ENCODE measurements at regions not wholly inside any gene's neighbourhood (a gene's known extent, or its start where the extent isn't known, plus 50 kb on each side); places are given as distances from the start of the nearest gene placed in this dataset.
"Not testable (repeated sequence)": the region's sequence is repeated elsewhere in the genome, so short reads cannot be mapped to it uniquely, and the experiment has no call there.

DNA sequence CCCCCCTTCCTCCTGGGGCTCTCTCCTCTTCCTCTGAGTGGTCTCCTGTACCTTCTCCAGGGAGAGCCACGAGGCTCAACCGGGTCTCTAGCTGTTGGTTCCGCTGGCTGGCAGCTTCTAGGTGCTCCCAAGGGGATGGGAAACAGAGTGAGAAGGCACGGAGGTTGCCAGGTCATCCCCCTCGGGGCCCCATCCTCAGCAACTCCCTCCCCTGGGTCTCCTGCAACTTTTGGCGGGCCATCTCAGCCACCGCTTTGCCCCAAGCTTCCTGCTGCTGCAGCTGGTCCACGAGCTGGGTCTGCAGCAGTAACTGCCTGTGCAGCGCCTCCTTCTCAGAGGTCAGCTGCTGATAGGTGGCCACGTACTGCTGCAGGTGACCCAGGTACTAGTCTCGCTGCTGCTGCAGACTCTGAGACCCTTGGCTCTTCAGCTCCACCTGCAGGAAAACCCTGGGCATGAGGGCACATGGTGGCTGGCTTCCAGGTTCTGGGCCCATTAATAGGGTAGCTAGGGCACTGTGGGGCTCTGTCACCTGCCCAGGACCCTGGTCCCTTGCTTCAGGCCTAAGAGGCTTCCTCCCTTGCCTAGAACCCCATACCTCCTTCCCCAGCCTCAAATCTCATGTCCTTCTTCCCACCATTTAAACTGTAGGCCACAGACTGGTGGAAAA is 160.4 kb downstream of the TBC1D2B start:
- not testable (repeated sequence) for H3K4me3 Mint-ChIP-seq; DNase-seq (ENCODE audit: low spot score in 2 of 2); H3K36me3 Mint-ChIP-seq; H3K9me3 Mint-ChIP-seq; H3K4me1 Mint-ChIP-seq; ATAC-seq; H3K27ac Mint-ChIP-seq

DNA sequence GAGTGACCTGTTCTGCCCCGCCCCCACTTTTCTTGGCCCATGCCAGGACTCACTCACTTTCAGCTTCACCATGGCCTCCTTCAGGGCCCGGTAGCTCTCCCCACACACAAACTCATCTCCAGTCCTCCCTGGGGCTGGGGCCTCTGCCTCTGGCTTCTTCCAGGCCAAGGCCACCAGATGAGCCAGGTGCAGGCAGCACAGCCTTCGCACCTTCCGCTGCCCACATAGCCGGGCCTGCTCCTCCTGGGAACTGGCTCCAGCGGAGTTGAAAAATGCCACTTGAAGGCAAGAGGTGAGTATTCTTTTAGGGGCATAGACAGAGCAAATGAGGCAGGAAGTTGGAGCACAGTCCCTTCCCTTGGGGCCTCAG is 161.6 kb downstream of the TBC1D2B start:
- H3K9me3 Mint-ChIP-seq; ATAC-seq; H3K4me1 Mint-ChIP-seq; H3K27ac Mint-ChIP-seq; H3K36me3 Mint-ChIP-seq; DNase-seq (ENCODE audit: low spot score in 2 of 2); H3K4me3 Mint-ChIP-seq: not testable (repeated sequence)

DNA sequence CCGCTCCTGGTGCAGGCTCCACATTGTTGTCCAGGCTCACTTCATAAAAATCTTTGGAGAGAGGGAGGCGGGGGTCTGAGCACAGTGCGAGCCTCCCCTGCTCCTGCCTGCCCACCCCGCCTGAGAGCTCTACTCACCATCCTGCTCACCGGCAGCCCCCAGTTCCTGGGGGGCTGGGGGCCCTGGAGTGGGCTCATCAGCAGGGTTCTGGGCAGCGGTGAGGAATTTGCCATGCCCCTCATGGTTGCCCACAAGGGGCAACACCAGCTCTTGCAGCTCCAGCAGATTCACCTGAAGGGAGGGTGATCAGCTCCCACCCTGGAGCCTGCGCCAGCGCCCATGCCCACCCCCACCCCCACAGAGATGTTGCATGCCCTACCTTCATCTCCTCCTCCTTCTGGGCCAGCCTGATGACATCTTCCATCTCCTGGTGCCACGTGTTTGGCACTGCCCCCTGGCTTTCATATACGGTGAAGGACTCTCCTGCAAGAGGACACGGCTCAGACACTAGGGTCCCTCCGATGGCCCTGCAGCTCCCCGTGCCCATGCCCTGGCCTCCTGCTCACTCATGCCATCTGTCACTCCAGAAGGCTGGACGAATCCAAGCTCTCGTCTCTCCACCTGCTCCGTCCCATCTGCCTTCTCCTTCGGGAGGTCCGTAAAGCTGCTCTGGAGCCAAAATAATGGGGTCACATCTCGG is 162.1 kb downstream of the TBC1D2B start:
- no peaks in the 10 kb centered on the region for H3K36me3 Mint-ChIP-seq
- ATAC-seq (no peak), DNase-seq (ENCODE audit: low spot score in 2 of 2) (no peak)
- peaks cover 7% of the 10 kb centered on the region for H3K4me1 Mint-ChIP-seq
- no peak overlapping the region for H3K27ac Mint-ChIP-seq
- no peaks in the 10 kb centered on the region for H3K9me3 Mint-ChIP-seq
- H3K4me3 Mint-ChIP-seq: no peak overlapping the region

DNA sequence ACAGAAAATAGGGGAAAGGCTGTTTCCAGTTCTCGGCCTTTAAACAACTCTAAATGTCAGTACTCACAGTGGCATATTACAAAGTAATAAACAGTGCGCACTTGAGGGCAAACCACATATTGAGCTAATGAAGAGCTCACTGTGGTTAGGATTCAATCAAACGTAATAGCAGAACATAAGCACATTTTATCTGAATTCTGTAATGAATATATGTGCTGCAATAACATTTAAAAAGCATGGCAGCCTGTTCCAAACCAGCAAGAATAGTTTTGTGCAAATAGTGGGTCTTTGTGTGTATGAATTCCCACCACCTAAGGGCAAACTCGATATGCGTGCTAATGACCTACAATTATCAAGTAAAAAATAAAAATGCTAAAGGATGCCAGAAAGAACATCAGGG is 163.0 kb downstream of the TBC1D2B start:
- H3K4me3 Mint-ChIP-seq; ATAC-seq; DNase-seq (ENCODE audit: low spot score in 2 of 2); H3K9me3 Mint-ChIP-seq; H3K36me3 Mint-ChIP-seq; H3K27ac Mint-ChIP-seq: not testable (repeated sequence)
- peaks cover 13% of the 10 kb centered on the region for H3K4me1 Mint-ChIP-seq

DNA sequence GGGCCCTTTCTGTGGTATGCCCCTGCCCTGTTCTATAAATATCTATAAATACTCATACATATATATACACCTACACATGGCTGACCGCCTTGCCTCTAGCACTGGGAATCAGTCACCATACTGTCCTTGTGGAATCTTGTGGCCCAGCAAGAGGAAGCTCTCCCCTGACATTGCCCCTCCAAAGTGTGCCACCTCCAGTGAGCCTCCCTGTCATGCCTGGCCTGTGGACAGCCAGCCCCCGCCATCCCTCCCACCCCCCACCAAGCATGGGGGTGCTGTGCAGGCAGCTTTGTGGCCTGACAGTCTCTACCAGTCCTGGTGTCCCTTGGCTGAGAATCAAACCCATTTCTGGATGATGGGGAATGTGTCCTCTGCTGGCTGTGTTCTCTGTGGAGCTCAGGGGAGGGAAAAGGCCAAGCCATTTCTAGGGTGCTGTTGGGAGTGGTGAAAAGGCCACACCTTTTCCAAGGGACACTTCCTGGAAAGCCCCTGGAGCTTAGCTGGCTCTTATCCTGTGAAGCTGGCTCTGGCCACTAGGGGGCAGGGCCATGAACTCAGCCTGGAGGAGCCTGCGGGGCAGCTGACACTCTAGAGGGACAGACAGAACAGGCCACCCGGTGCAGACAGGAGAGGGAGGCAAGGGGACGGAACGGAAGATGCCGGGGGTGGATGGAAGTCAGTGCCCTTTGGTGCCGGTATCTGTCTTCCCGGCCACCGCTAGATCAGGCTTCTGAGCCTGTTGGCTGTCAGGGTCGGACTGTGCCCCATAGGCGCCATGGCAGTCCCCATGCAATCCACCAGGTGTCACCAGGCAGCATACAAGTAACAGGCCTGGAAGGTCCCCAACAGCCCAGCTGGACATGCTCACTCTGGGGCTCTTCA is 167.2 kb downstream of the TBC1D2B start:
- not testable (repeated sequence) for H3K9me3 Mint-ChIP-seq, H3K27ac Mint-ChIP-seq, H3K36me3 Mint-ChIP-seq
- ATAC-seq (peak; percentile 79), DNase-seq (ENCODE audit: low spot score in 2 of 2) (peak; percentile 66 to 92)
- peak overlapping the region; percentile 67 for H3K4me3 Mint-ChIP-seq
- peaks cover 13% of the 10 kb centered on the region for H3K4me1 Mint-ChIP-seq

DNA sequence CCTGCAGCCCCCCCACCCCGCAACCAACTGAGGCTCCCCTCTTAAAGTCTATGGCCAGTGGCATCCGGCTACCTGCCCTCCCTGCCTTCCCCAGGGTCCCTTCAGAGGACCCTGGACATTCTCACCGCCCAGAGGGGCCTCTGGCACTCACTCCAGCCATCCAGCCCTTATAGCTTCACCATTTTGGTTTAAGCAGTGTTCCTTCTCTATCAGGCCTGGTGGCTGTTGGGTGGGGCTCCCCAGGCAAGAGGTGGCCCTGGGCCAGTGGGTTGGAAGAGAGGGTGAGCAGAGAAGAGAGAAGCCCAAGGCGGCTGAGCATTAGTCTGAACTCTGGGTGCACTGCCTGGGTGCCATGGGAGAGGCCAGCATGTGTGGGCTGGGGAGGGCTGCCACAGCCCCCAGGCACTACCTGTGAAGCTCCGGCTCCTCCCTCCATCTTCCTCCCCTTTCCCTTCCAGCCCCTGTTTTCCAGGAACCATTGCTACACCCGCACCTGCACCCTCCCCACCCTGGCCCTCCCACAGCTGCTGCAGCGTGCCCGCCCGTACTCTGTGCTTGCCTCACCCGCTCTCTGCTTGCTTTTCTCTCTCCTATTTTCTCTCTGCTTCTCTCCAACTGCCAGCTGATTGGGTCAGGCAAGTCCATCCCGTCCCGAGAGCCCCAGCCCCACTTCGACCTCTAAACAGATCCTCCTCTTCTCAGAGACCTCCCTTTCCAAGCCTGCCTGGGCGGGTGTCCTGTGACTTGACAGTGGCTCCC is 168.2 kb downstream of the TBC1D2B start:
- Mint-ChIP-seq H3K9me3 (no peaks in the 10 kb centered on the region), H3K36me3 (no peaks in the 10 kb centered on the region), H3K4me3 (no peak overlapping the region), H3K4me1 (peaks cover 13% of the 10 kb centered on the region), H3K27ac (no peak overlapping the region)
- no peak for ATAC-seq
- no peak for DNase-seq (ENCODE audit: low spot score in 2 of 2)

DNA sequence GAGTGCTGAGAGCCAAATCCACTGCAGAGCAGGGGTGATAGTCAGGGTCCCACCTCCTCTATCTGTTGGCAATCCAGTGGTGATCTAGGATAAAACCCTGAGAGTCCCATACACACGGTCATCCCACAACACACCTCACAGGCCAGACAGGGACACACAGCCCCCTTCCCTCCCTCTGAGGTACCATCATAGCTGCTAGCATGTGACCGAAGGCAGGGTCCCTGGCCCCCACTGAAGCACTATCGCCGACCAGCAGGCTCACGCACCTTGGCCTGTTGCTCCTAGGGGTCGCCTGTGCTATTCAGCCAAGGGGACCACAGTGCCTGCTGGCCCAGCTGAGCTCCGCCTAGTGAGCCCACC is 168.8 kb downstream of the TBC1D2B start:
- not testable (repeated sequence) for H3K36me3 Mint-ChIP-seq; H3K27ac Mint-ChIP-seq; ATAC-seq; DNase-seq (ENCODE audit: low spot score in 2 of 2); H3K9me3 Mint-ChIP-seq; H3K4me3 Mint-ChIP-seq
- peaks cover 13% of the 10 kb centered on the region for H3K4me1 Mint-ChIP-seq

DNA sequence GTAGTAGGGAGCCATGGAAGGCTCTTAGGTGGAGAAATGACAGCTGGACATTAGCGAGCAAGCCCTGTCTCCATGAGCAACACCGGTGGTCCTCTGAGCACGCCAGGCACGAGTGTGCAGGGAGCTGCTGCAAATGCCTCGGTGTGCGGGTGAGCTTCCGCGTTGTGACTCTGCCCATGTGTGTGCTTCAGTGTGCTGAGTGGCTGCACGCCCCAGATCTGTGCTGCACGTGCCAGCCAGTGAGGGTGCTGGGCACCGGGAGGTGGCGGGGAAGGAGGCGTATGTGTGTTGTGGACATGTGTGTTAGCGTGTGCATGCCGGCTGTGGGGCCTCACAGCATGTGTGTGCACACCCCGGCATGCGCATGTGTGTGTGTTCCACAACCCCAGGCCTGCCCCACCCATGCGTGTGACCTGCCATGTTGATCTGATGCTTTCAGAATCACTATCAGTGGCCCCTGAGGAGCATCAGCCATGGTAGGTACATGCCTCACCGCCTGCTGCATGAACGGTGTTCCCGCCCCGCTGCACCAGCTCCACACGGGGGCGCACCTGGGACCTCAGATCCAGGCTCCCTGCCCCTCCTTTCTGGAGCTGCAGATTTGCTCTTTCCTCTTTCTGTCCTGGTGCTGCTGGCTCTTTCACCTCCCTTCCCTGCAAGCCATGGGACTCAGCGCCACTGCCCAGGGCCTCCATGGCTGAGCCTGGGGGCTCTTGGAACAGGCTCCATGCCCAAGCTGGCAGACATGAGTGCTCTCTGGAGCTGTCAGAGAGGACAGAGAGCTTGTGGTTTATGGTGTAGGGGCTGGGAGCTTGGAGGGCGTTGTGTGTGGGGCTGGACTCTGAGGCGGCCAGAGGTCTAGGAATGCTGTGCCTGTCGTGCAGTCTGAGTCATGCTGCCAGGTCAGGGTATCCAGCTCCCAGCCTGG is 169.4 kb downstream of the TBC1D2B start:
- Mint-ChIP-seq H3K9me3 (no peaks in the 10 kb centered on the region), H3K4me1 (peaks cover 13% of the 10 kb centered on the region)

DNA sequence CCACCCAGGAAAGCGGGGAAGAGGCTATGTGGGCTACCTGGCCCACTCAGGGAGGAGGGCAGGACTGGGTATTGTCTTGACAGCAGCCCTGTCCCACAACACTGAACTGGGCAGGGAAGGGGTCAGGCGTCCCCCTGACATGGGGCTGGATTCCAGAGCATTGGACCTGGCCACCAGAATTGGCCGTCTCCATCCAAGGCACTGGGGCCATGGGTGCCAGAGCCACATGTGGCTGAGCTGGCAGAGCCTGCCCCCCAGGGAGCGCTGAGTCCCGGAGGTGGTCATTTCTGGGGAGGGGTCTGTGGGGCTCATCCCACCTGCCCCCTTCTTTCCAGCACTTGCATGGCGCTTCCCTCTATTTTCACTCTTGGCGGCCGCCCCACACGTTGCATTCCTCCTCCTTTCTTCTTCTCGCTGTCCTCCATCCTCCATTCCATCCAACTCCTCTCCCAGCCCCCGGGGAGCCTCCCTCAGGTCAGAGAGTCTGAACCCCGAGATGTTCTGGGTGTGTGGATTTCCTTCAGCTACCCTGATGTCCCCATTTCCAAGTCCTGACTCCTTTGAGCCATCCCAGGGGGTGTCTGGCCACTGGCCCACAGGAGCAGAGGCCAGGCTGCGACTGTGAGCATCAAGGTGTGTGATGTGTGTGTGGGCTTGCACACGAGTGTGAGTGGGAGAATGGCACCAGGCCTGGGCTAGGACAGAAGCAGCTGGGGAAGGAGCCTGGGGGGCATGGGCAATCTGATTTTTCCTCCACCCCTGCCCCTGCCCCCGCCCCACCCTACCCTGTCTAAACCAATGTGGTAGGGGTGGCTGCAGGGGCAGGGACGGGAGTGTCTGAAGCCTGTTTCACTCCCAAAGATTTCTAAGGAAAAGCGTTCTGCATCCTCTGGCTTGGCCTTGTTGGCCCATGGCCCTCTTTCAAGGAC is 171.2 kb downstream of the TBC1D2B start:
- not testable (repeated sequence) for H3K9me3 Mint-ChIP-seq; ATAC-seq; H3K27ac Mint-ChIP-seq; H3K36me3 Mint-ChIP-seq; H3K4me3 Mint-ChIP-seq; DNase-seq (ENCODE audit: low spot score in 2 of 2)
- H3K4me1 Mint-ChIP-seq: peaks cover 13% of the 10 kb centered on the region

More for the DNA sequence above, 169.4 kb downstream of the TBC1D2B start:
- ATAC-seq (peak; percentile 49), DNase-seq (ENCODE audit: low spot score in 2 of 2) (peak; percentile 22 to 80)
- Mint-ChIP-seq H3K27ac (no peak overlapping the region), H3K36me3 (no peaks in the 10 kb centered on the region), H3K4me3 (no peak overlapping the region)

DNA sequence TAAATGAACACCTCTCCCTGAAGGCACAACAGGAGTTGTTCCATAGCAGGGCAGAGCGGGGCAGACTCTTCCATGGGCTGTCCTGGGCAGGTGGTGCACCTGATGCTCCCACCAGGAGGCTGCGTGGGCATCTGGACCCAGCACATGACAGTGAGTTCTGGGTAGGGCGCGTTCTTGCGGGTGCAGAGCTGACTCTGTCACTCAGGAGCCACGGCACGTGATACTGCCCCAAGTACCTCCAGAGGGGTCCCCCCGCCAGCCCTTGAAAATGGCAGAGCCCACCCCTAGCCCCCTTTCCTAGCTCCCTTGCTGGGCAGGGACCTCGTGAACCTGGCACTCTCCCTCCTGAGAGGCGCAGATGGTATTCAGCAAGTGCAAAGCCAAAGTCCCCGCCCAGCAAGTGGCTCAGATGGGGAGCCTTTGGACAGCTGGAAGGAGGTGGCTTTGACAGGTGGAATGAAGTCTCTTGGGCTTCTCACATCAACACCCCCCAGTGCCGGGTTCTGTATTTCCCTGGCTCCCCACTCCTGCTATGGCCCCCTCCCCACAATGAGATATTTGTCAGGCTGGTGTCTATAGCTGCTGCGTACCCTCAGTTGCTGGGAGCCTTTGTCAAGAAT is 172.1 kb downstream of the TBC1D2B start:
- Mint-ChIP-seq H3K4me3 (no peak overlapping the region), H3K27ac (no peak overlapping the region), H3K36me3 (no peaks in the 10 kb centered on the region), H3K4me1 (peaks cover 6% of the 10 kb centered on the region), H3K9me3 (no peaks in the 10 kb centered on the region)
- ATAC-seq (no peak), DNase-seq (ENCODE audit: low spot score in 2 of 2) (no peak)

DNA sequence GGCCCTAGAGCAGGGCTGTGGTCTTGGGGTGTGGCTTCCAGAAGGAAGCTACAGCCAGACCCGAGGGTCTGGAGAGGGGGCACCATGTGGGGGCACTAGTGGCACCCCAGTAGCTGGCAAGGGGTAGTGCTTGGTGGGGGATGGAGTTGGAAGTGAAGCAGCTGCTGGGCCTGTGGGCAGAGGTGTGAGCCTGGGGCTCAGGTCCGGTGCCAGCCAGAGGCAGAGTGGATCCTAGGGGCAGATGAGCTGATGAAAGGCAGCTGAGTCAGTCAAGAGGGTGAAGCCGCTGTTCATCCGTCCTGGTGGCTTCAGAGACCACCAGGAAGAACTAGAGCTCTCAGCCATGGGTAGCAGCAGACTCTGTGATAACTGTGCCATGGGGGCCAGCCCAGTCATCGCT is 172.6 kb downstream of the TBC1D2B start:
- no peak for ATAC-seq
- Mint-ChIP-seq H3K4me1 (peaks cover 1% of the 10 kb centered on the region), H3K4me3 (no peak overlapping the region), H3K36me3 (no peaks in the 10 kb centered on the region), H3K27ac (peak overlapping the region; percentile 20), H3K9me3 (no peaks in the 10 kb centered on the region)
- DNase-seq (ENCODE audit: low spot score in 2 of 2): no peak

DNA sequence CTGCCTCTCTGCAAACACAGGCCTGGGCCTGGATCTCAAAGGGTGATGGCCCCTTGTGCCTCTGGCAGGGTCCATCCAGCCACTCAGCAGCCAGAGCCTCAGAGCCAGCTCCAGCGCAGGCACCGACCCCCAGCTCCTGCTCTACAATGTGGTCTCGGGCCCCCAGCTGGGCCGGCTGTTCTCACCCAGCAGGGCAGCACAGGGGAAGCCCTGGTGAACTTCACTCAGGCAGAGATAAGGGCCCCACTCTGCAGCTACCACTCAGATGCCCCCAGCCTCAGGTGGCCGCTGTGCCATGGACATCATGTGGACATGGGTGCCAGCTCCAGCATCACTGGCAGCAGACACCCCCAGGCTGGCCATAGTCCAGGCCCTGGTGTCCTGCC is 173.1 kb downstream of the TBC1D2B start:
- H3K4me1 Mint-ChIP-seq: no peaks in the 10 kb centered on the region
- H3K9me3 Mint-ChIP-seq: no peaks in the 10 kb centered on the region
- no peak overlapping the region for H3K4me3 Mint-ChIP-seq
- DNase-seq (ENCODE audit: low spot score in 2 of 2) (no peak), ATAC-seq (no peak)
- no peaks in the 10 kb centered on the region for H3K36me3 Mint-ChIP-seq
- H3K27ac Mint-ChIP-seq: peak overlapping the region; percentile 20

DNA sequence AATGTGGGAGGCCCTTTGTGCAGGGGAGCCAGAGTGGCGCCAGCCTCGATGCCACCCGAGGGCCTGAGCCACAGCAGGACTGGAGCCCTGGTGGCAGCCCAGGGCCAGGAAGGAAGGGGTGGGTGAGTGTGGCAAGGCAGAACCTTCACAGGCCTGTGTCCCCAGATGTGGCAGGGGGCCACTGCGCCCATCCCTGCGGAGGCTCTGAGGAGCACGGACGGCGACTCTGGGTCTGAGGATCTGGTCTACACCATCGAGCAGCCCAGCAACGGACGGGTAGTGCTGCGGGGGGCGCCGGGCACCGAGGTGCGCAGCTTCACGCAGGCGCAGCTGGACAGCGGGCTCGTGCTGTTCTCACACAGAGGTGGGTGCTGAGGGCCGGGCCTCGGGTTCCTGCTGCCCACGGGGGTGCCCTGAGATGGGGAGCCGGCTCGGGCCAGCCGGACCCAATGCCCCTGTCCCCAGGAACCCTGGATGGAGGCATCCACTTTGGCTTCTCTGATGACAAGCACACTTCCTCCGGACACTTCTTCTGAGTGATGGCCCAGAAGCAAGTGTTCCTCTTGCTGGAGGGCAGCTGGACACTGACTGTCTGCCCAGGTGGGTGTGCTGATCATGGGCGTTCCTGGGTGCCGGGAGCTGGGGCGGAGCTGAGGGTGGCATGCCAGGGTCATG is 173.6 kb downstream of the TBC1D2B start:
- H3K27ac Mint-ChIP-seq; H3K36me3 Mint-ChIP-seq; H3K9me3 Mint-ChIP-seq; DNase-seq (ENCODE audit: low spot score in 2 of 2); H3K4me3 Mint-ChIP-seq; H3K4me1 Mint-ChIP-seq; ATAC-seq: not testable (repeated sequence)
